Gastrocnemius medialis (tissue), 4 donors: ENCODE measurements at regions not wholly inside any gene's neighbourhood (a gene's known extent, or its start where the extent isn't known, plus 50 kb on each side); places are given as distances from the start of the nearest gene placed in this dataset.

Experiments
- POLR2A ChIP-seq, 2 donors: fragments of 450-650 bp; IDR thresholded peaks; one replicate each; pipeline ENCODE4 v1.6.1; 2017; ENCODE audit warnings: antibody characterized with exemption in 2 of 2, mild to moderate bottlenecking in 2 of 2, moderate library complexity in 2 of 2
- TF ChIP-seq, protein P1 (sequence below), 5 experiments: fragments of 450-650 bp in 3 of 5; fragments of 200-600 bp in 2 of 5; sonication (generic) in 2 of 5; IDR thresholded peaks in 4 of 5; conservative IDR thresholded peaks in 1 of 5; 1 replicate in 4 of 5; 2 replicates in 1 of 5; pipeline ENCODE4 v1.5.1; 2016 to 2019; ENCODE audit warnings: antibody characterized with exemption in 5 of 5, mild to moderate bottlenecking in 3 of 5, moderate library complexity in 3 of 5

DNA sequence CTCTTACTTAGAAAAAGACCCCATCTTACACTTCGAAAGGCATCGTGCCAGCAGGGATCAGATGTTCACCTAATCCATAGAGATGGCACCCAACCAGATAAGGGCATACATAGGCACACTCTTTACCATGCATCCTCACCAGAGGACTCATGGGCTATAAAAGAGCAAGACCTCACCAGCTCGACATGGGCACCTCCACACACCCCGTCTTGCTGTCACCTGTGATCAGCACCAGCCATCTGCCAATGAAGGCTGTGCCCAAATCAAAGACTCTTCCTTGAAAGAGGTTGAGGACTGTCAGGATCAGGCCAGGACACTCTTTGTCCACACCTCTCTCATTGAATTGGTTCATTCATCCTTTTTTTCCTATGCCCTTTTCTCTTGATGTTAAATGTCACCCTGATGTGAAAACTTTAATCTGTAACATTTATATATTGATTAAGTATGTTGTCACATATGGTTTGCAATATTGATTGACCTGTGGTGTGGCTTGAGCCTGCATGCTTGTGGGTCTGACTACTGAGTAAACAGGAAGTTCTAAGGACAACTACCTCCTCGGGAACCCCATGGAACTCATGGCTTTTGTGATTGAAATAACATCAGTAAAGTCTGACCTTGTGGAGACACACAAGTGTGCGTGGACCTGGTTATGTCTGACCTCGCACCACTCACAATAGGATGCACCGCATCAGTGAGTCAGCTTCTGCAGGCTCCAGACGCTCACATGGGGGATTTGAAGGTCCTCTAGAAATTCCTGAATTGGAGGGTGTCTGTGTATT lies 75.5 kb downstream of the HTR5A start:
- TF ChIP-seq, protein P1, sequence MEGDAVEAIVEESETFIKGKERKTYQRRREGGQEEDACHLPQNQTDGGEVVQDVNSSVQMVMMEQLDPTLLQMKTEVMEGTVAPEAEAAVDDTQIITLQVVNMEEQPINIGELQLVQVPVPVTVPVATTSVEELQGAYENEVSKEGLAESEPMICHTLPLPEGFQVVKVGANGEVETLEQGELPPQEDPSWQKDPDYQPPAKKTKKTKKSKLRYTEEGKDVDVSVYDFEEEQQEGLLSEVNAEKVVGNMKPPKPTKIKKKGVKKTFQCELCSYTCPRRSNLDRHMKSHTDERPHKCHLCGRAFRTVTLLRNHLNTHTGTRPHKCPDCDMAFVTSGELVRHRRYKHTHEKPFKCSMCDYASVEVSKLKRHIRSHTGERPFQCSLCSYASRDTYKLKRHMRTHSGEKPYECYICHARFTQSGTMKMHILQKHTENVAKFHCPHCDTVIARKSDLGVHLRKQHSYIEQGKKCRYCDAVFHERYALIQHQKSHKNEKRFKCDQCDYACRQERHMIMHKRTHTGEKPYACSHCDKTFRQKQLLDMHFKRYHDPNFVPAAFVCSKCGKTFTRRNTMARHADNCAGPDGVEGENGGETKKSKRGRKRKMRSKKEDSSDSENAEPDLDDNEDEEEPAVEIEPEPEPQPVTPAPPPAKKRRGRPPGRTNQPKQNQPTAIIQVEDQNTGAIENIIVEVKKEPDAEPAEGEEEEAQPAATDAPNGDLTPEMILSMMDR (IDR thresholded peaks at IDR 0.05 in 4 of 5, conservative IDR thresholded peaks at IDR 0.05 in 1 of 5), result no peak
- TF ChIP-seq POLR2A (IDR thresholded peaks at IDR 0.05), result no peak
